Endothelial cell of umbilical vein (primary cell): ENCODE measurements at regions not wholly inside any gene's neighbourhood (a gene's known extent, or its start where the extent isn't known, plus 50 kb on each side); places are given as distances from the start of the nearest gene placed in this dataset.

Experiments
- BruUV-seq: library from RNA; stranded (reverse); fragments of 400-500 nt; replicated peaks from 2 replicates; lab custom pipeline; 2021; lab: Mats Ljungman, UMichigan
- CTCF ChIA-PET: fragments of 300-600, 350-600 bp; sonication (Branson Sonifier 250); formaldehyde crosslinking; loops from one replicate; lab custom pipeline; 2021; ENCODE audit warnings: antibody characterized with exemption, inconsistent platforms; lab: Charles Lee
- POLR2A ChIA-PET: fragments of 300-600, 350-600 bp; sonication (Branson Sonifier 250); formaldehyde crosslinking; loops from one replicate; lab custom pipeline; 2021; ENCODE audit warnings: antibody characterized with exemption, inconsistent platforms; lab: Charles Lee
- DNase-seq: peaks from one replicate; pipeline ENCODE4 v3.0.0-alpha.2; 2011; ENCODE audit warnings: low read depth, low spot score
- FAIRE-seq: peaks from 2 replicates; lab custom pipeline; 2011; peaks lifted over from hg19 to GRCh38; lab: Jason Lieb, UNC
- H2AFZ ChIP-seq: 2 replicates; pipeline ENCODE4 v1.6.0; 2012; ENCODE audit warnings: low read depth, low read length, control low read depth, inconsistent platforms
- H3K27ac ChIP-seq: 2 replicates; pipeline ENCODE4 v1.5.1; 2011; ENCODE audit warnings: low read depth, mild to moderate bottlenecking, control low read depth, low read length, moderate library complexity; ENCODE audit not compliant: insufficient read depth
- H3K27me3 ChIP-seq, 2 experiments: 2 replicates each; pipeline versions ENCODE4 v1.6.0 to v1.6.1; 2011; ENCODE audit warnings: low read length in 2 of 2, mixed read lengths in 1 of 2; ENCODE audit not compliant: control insufficient read depth in 2 of 2, insufficient read depth in 2 of 2
- H3K36me3 ChIP-seq, 2 experiments: 2 replicates in 1 of 2; 3 replicates in 1 of 2; pipeline ENCODE4 v1.5.1; 2011; ENCODE audit warnings: low read length in 2 of 2, mild to moderate bottlenecking in 1 of 2, moderate library complexity in 1 of 2; ENCODE audit not compliant: control insufficient read depth in 2 of 2, insufficient read depth in 2 of 2; ENCODE audit errors: extremely low read depth in 1 of 2
- H3K4me1 ChIP-seq: 3 replicates; pipeline ENCODE4 v1.5.1; 2011; ENCODE audit warnings: mild to moderate bottlenecking, low read length; ENCODE audit not compliant: control insufficient read depth, insufficient read depth; ENCODE audit errors: extremely low read depth
- H3K4me2 ChIP-seq: 2 replicates; pipeline ENCODE4 v1.6.1; 2011; ENCODE audit warnings: low read length, control low read depth, mixed read lengths; ENCODE audit not compliant: insufficient read depth
- H3K4me3 ChIP-seq, 3 experiments: fragments of 200-600 bp in 1 of 3; sonication (generic), shearing (Covaris generic) in 1 of 3; replicated peaks in 1 of 3; 2 replicates each; pipeline ENCODE4 v1.5.1; 2011 to 2016; ENCODE audit warnings: control low read depth in 3 of 3, low read length in 3 of 3, mild to moderate bottlenecking in 2 of 3, inconsistent platforms in 1 of 3, low read depth in 1 of 3, moderate library complexity in 1 of 3; ENCODE audit not compliant: insufficient read depth in 1 of 3
- H3K79me2 ChIP-seq: 2 replicates; pipeline ENCODE4 v1.6.0; 2012; ENCODE audit warnings: low read length, inconsistent platforms; ENCODE audit not compliant: control insufficient read depth, insufficient read depth
- H3K9ac ChIP-seq: replicated peaks from 2 replicates; pipeline ENCODE3; 2011; ENCODE audit warnings: low read length, control low read depth; ENCODE audit not compliant: insufficient read depth; ENCODE audit errors: extremely low read depth
- H3K9me1 ChIP-seq: replicated peaks from 3 replicates; pipeline ENCODE4 v1.6.0; 2011; ENCODE audit warnings: mild to moderate bottlenecking, low read length; ENCODE audit not compliant: control insufficient read depth, insufficient read depth; ENCODE audit errors: extremely low read depth
- H3K9me3 ChIP-seq: replicated peaks from 2 replicates; pipeline ENCODE4 v1.5.1; 2012; ENCODE audit warnings: low read length, inconsistent platforms; ENCODE audit not compliant: control insufficient read depth, insufficient read depth
- H4K20me1 ChIP-seq: replicated peaks from 2 replicates; pipeline ENCODE3; 2011; ENCODE audit warnings: mild to moderate bottlenecking, low read length; ENCODE audit not compliant: control insufficient read depth, insufficient read depth; ENCODE audit errors: extremely low read depth
- CTCF ChIP-seq, 2 donors: IDR thresholded peaks; 1 replicate in 1 of 2; 2 replicates in 1 of 2; pipeline ENCODE4 v1.5.1; 2011; ENCODE audit warnings: low read length in 2 of 2, mild to moderate bottlenecking in 2 of 2, moderate library complexity in 2 of 2, control low read depth in 1 of 2, inconsistent platforms in 1 of 2, low read depth in 1 of 2; ENCODE audit not compliant: insufficient read depth in 1 of 2; ENCODE audit errors: extremely low read depth in 1 of 2
- GATA2 ChIP-seq: IDR thresholded peaks from 2 replicates; pipeline ENCODE4 v1.7.0; 2011; ENCODE audit warnings: low read depth, mild to moderate bottlenecking, moderate library complexity, mixed read lengths, low read length; ENCODE audit not compliant: insufficient read length, insufficient read depth
- MAX ChIP-seq: IDR thresholded peaks from 2 replicates; pipeline ENCODE4 v1.6.1; 2011; ENCODE audit not compliant: insufficient read depth, insufficient read length
- MYC ChIP-seq: IDR thresholded peaks from one replicate; pipeline ENCODE4 v1.6.1; 2011; ENCODE audit warnings: mild to moderate bottlenecking, low read depth, low read length
- POLR2A ChIP-seq: IDR thresholded peaks from 2 replicates; pipeline ENCODE4 v1.6.1; 2012; ENCODE audit warnings: low read depth, mild to moderate bottlenecking, control low read depth, low read length
- dilution Hi-C: fragments of 300-500 bp; cut with MboI; formaldehyde crosslinking; loops from one replicate; pipeline ENCODE4 v1.15.0; 2019; ENCODE audit warnings: low sequenced_read_pairs; ENCODE audit not compliant: extremely low pct_ligation_motif_present
- intact Hi-C: fragments of 100-400 bp; cut with micrococcal nuclease; formaldehyde crosslinking; loops from one replicate; pipeline ENCODE4 v1.10.0; 2022

- Histone ChIP-seq H3K4me3 (no peak overlapping the region), H3K27ac (no peak overlapping the region), H3K4me1 (no peaks in the 10 kb centered on the region), H4K20me1 (no peaks in the 10 kb centered on the region), H3K9ac (no peak overlapping the region), H3K9me3 (no peaks in the 10 kb centered on the region), H3K9me1 (no peaks in the 10 kb centered on the region), H2AFZ (no peak overlapping the region), H3K79me2 (no peaks in the 10 kb centered on the region), H3K27me3 (no peaks in the 10 kb centered on the region), H3K36me3 (no peaks in the 10 kb centered on the region), H3K4me2 (no peak overlapping the region)
- FAIRE-seq = no peak
- dilution Hi-C loops = no loop called here
- DNase-seq = no peak
- intact Hi-C loops = no loop called here
- TF ChIP-seq MAX = no peak
- TF ChIP-seq GATA2 = no peak
- TF ChIP-seq CTCF (IDR thresholded peaks at IDR 0.05; ENCODE audit: extremely low read depth in 1 of 2, insufficient read depth in 1 of 2, low read depth in 1 of 2, low read length in 2 of 2) = no peak
- TF ChIP-seq POLR2A = no peak
- BruUV-seq = no TSS peak
- ChIA-PET POLR2A (no interaction called here), CTCF (no interaction called here)
These were observed 93.1 kb upstream of the OLFM3 start for GRCh38 chr1:102089791-102090190.

GRCh38 chr1:102085896-102086295, 89.2 kb upstream of the OLFM3 start:
- TF ChIP-seq CTCF (IDR thresholded peaks at IDR 0.05; ENCODE audit: extremely low read depth in 1 of 2, insufficient read depth in 1 of 2, low read depth in 1 of 2, low read length in 2 of 2) (no peak), MYC (no peak), GATA2 (no peak)
- H3K4me2 ChIP-seq = no peak overlapping the region
- no peaks in the 10 kb centered on the region for H4K20me1 ChIP-seq
- intact Hi-C loops = no loop called here
- H3K9me3 ChIP-seq = no peaks in the 10 kb centered on the region
- no peaks in the 10 kb centered on the region for H3K4me1 ChIP-seq
- no peak overlapping the region for H3K27ac ChIP-seq
- no peak overlapping the region for H2AFZ ChIP-seq
- DNase-seq = no peak
- no peak overlapping the region for H3K4me3 ChIP-seq
- H3K36me3 ChIP-seq = no peaks in the 10 kb centered on the region
- H3K79me2 ChIP-seq = no peaks in the 10 kb centered on the region
- dilution Hi-C loops = no loop called here
- no peaks in the 10 kb centered on the region for H3K9me1 ChIP-seq
- CTCF ChIA-PET = no interaction called here
- no peak for FAIRE-seq
- no TSS peak for BruUV-seq
- H3K9ac ChIP-seq = no peak overlapping the region
- no peaks in the 10 kb centered on the region for H3K27me3 ChIP-seq
- POLR2A ChIA-PET = no interaction called here
